LNCAP (cell line): ENCODE measurements at regions not wholly inside any gene's neighbourhood (a gene's known extent, or its start where the extent isn't known, plus 50 kb on each side); places are given as distances from the start of the nearest gene placed in this dataset.

Experiments used
- TF ChIP-seq, protein P1 (sequence below): fragments of 450-650 bp; IDR thresholded peaks from 2 replicates; pipeline ENCODE4 v1.5.1; 2017; ENCODE audit warnings: mild to moderate bottlenecking

DNA sequence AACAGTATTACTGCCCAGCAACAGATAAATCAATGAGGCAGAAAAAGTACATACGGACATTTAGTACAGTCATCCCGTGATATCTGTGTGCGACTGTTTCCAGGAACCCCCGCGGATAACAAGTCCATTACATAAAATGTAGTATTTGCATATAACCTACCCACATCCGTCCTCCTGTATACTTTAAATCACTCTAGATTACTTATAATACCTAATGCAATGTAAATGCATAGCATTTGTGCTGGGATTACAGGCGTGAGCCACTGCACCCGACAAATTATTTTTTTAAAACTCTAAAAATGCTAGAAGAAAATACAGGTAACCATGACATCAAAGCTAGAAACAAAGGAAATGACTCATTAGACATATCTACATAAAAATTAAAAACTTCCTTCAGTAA, 91.6 kb downstream of the FAM161A start:
- TF ChIP-seq, protein P1, sequence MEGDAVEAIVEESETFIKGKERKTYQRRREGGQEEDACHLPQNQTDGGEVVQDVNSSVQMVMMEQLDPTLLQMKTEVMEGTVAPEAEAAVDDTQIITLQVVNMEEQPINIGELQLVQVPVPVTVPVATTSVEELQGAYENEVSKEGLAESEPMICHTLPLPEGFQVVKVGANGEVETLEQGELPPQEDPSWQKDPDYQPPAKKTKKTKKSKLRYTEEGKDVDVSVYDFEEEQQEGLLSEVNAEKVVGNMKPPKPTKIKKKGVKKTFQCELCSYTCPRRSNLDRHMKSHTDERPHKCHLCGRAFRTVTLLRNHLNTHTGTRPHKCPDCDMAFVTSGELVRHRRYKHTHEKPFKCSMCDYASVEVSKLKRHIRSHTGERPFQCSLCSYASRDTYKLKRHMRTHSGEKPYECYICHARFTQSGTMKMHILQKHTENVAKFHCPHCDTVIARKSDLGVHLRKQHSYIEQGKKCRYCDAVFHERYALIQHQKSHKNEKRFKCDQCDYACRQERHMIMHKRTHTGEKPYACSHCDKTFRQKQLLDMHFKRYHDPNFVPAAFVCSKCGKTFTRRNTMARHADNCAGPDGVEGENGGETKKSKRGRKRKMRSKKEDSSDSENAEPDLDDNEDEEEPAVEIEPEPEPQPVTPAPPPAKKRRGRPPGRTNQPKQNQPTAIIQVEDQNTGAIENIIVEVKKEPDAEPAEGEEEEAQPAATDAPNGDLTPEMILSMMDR, result no peak

DNA sequence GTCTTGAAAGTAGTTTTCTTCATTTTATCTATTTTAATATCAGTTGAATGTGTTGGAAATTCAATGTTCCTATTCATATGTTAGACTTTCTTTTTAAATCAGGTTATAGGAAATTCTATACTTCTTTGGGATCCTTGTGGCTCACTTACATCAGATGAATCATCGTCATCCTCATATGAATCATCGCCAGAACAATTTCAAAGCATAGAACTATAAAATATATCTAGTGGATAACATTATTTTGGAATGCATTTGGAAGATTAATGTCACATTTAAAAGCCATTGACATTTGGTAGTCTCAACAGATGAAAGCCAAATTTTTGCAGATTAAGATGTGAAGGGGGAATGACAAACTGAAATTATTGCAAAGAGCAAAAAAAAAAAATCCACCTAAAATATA, 94.1 kb downstream of the FAM161A start:
- TF ChIP-seq, protein P1, result no peak

DNA sequence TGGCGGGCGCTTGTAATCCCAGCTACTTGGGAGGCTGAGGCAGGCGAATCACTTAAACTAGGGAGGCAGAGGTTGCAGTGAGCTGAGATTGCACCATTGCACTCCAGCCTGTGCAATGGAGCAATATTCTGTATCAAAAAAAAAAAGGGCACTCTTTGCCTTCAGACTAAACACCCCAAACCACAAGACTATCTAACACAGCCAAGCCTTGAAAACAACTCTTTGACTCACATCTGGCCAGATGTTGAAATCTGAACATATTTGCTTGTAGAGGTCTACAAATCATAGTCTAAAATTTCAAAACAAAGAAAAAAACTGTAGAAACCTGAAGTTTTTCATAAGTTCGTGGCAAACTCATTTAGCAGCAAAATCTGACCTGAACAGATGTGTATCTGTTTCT, 94.9 kb downstream of the FAM161A start:
- TF ChIP-seq, protein P1, result no peak

DNA sequence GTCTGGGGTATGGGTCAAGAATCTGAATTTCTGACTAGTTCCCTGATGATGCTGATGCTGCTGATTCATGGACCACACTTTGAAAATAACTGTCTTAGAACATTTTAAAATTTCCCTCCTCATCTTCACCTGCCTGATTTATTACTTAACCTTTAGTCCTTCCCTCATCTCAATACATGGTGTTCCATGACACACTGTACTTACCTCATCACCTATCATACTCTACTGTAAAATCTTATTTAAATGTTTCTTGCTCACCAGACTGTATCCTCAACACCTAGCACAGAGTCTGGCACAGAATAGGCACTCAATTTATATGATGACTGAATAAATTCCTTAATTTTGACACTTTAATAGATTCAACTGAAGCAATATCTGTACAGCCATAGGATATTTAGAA, 95.7 kb downstream of the FAM161A start:
- TF ChIP-seq, protein P1, result no peak

DNA sequence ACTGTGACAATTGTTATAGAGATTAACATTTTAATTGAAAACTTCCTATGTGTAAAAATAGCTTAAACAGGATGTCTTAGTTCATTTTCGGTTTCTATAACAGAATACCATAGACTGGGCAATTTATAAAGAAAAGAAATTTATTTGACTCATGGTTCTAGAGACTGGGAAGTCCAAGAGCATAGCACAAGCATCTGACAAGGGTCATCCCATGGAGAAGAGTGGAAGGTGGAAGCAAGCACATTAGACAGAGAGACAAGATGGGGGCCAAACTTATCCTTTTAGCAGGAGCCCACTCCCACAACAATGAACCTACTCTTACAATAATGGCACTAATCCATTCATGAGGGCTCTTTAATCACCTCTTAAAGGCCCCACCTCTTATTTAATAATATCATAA, 100.3 kb downstream of the FAM161A start:
- TF ChIP-seq, protein P1, result no peak

DNA sequence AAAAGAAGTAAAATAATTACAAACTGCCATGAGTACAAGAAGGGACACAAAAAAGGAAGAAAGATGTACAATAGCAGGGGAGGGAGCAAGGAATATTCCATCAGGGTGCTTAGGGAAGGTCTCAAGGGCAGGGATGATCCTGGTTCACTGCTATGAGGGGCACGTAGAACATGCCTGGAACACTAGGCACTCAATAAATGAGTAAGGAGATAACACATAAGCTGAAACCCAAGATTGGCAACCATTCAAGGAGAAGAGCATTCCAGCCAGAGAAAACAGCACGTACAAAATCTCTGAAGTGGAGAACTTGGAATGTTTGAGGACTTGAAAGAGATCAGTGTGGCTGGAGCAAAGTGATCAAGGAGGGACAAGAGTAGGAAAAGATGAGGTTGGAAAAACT, 103.2 kb downstream of the FAM161A start:
- TF ChIP-seq, protein P1, result no peak

DNA sequence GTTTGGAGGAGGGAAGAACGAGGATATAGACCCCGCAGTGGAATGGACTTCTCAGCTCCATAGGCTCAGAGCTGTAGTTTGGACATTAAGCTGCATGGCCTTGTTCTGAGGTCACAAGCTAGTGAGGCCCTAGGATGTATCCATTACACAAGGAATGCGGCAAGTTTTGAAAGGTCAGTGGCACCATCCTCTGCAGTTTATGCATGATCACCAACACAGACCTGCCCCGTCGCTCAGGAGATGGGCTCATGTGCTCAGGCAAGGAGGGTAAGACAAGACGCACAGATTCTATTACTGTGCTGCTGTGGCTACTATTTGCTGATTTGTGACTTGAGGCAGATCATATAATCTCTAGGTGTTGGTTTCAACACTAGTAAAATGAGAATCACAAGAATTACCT, 110.9 kb downstream of the FAM161A start:
- TF ChIP-seq, protein P1, result no peak

DNA sequence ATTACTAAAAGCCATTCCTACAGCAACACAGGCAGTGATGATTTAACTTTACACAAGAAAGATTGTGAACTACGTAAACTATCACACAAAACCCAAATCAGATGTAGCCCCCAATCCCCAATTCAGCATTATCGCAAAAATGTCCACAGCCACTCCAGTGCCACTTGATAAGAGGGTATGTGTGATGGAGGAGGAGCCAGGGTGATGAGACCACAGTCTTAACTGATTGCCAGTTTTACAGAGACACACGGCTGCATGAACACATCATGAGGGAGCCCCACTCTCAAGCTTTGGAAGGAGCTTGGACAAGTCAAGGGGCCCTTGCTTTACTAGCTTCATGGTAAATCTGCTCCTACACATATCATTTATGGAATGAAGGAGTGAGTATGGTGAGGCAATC, 116.0 kb downstream of the FAM161A start:
- TF ChIP-seq, protein P1, result no peak
